Hepatocyte (in vitro differentiated cells): ENCODE measurements at regions not wholly inside any gene's neighbourhood (a gene's known extent, or its start where the extent isn't known, plus 50 kb on each side); places are given as distances from the start of the nearest gene placed in this dataset.

Experiments
- DNase-seq: peaks from one replicate; pipeline ENCODE4 v3.0.0-alpha.2; 2016; ENCODE audit warnings: low spot score
- H2AFZ ChIP-seq: fragments of 200-600 bp; sonication (generic); 2 replicates; pipeline ENCODE4 v1.6.0; 2016; ENCODE audit warnings: antibody characterized with exemption, mild to moderate bottlenecking
- H3K27ac ChIP-seq: fragments of 200-600 bp; sonication (generic); 2 replicates; pipeline ENCODE4 v1.5.1; 2016; ENCODE audit warnings: mild to moderate bottlenecking
- H3K27me3 ChIP-seq: fragments of 200-600 bp; sonication (generic); 2 replicates; pipeline ENCODE4 v1.6.1; 2016
- H3K36me3 ChIP-seq: fragments of 200-600 bp; sonication (generic); replicated peaks from 2 replicates; pipeline ENCODE4 v1.5.1; 2016; ENCODE audit warnings: low read depth; ENCODE audit not compliant: insufficient read depth
- H3K4me1 ChIP-seq: fragments of 200-600 bp; sonication (generic); 2 replicates; pipeline ENCODE4 v1.5.1; 2016; ENCODE audit warnings: mild to moderate bottlenecking, moderate library complexity; ENCODE audit not compliant: insufficient read depth
- H3K4me2 ChIP-seq: fragments of 200-600 bp; sonication (generic); 2 replicates; pipeline ENCODE4 v1.6.0; 2016
- H3K4me3 ChIP-seq: fragments of 200-600 bp; sonication (generic); 2 replicates; pipeline ENCODE4 v1.5.1; 2016; ENCODE audit warnings: mild to moderate bottlenecking
- H3K79me2 ChIP-seq: fragments of 200-600 bp; sonication (generic); 2 replicates; pipeline ENCODE4 v1.6.0; 2017; ENCODE audit warnings: mild to moderate bottlenecking
- H3K9me2 ChIP-seq: fragments of 200-600 bp; sonication (generic); replicated peaks from 2 replicates; pipeline ENCODE4 v1.6.0; 2017; ENCODE audit warnings: mild to moderate bottlenecking; ENCODE audit not compliant: insufficient read depth
- H3K9me3 ChIP-seq: fragments of 200-600 bp; sonication (generic); 2 replicates; pipeline ENCODE4 v1.5.1; 2016; ENCODE audit warnings: low read depth, mild to moderate bottlenecking
- H4K20me1 ChIP-seq: fragments of 200-600 bp; sonication (generic); 2 replicates; pipeline ENCODE4 v1.6.0; 2016; ENCODE audit warnings: mild to moderate bottlenecking; ENCODE audit not compliant: insufficient read depth, poor library complexity, severe bottlenecking
- CTCF ChIP-seq: fragments of 200-600 bp; sonication (generic); IDR thresholded peaks from 2 replicates; pipeline ENCODE4 v1.5.1; 2016; ENCODE audit warnings: antibody characterized with exemption, mild to moderate bottlenecking; ENCODE audit not compliant: poor library complexity
- EZH2 ChIP-seq: fragments of 200-600 bp; sonication (generic); IDR thresholded peaks from 2 replicates; pipeline ENCODE4 v1.6.1; 2016; ENCODE audit warnings: antibody characterized with exemption, mild to moderate bottlenecking, borderline replicate concordance
- EZH2phosphoT487 ChIP-seq: fragments of 200-600 bp; sonication (generic); IDR thresholded peaks from one replicate; pipeline ENCODE4 v1.6.1; 2018; ENCODE audit warnings: antibody characterized with exemption, mild to moderate bottlenecking, low read depth, moderate library complexity; ENCODE audit not compliant: unreplicated experiment, severe bottlenecking
- WGBS: methylation state at CpG from one replicate; pipeline ENCODE4 v1.1.6; 2016; ENCODE audit warnings: low lambda C conversion rate; ENCODE audit errors: missing lambda C conversion rate; 5-methylcytosine and 5-hydroxymethylcytosine counted together

DNA sequence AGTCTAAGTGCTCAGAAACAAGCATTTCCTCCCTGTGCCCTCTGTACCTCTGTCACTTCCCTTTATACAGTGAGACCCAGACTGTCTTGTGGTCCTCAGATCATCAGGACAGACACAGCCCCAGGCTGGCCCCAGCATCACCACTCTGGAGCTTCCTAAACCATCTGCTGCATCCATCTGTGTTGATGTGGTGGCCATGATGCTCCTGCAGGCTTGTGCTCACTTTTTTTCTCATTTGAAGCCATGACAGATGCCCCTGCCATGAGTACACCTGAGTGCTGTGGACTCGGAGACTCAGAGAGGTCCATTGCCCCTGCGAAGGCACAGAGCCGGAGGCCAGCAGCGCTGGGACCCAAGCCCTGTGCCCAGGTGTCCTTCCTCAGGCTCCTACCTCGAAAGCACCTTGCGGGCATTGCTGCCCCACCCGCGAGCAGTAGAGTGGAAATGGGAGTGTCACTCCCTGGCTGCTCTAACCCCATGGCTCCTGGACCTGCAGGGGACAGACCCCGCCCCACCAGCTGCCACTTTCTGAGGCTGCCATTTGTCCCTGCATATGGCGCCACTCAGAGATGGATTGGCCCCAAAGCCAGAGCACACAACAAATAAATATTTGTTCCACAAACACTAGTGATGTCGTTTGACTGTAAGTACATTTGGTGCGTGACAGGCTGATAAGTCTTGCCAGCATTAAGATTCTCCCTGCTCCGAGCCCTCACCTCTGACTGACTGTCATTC is 593.5 kb downstream of the TBC1D22A start:
- Histone ChIP-seq H3K27me3 (no peaks in the 10 kb centered on the region), H3K79me2 (no peaks in the 10 kb centered on the region), H3K27ac (no peak overlapping the region), H4K20me1 (no peaks in the 10 kb centered on the region), H3K9me3 (no peaks in the 10 kb centered on the region), H2AFZ (no peak overlapping the region), H3K4me2 (no peak overlapping the region), H3K9me2 (no peaks in the 10 kb centered on the region), H3K4me1 (no peaks in the 10 kb centered on the region), H3K36me3 (no peaks in the 10 kb centered on the region), H3K4me3 (no peak overlapping the region)
- DNase-seq = no peak
- TF ChIP-seq CTCF (no peak), EZH2phosphoT487 (no peak), EZH2 (no peak)
- WGBS = 75% methylated on average over 13 of the region's 13 CpGs

GRCh38 chr22:47355388-47355725 is 592.9 kb downstream of the TBC1D22A start:
- no peak overlapping the region for H3K4me2 ChIP-seq
- DNase-seq = no peak
- H3K27ac ChIP-seq = no peak overlapping the region
- no peak overlapping the region for H3K4me3 ChIP-seq
- 86% methylated on average over 2 of the region's 4 CpGs for WGBS
- no peaks in the 10 kb centered on the region for H4K20me1 ChIP-seq
- no peaks in the 10 kb centered on the region for H3K9me2 ChIP-seq
- H3K4me1 ChIP-seq = no peaks in the 10 kb centered on the region
- no peak for TF ChIP-seq EZH2
- no peak for TF ChIP-seq CTCF
- TF ChIP-seq EZH2phosphoT487 = no peak
- no peaks in the 10 kb centered on the region for H3K27me3 ChIP-seq
- H3K36me3 ChIP-seq = no peaks in the 10 kb centered on the region
- H2AFZ ChIP-seq = no peak overlapping the region
- no peaks in the 10 kb centered on the region for H3K9me3 ChIP-seq
- H3K79me2 ChIP-seq = no peaks in the 10 kb centered on the region

DNA sequence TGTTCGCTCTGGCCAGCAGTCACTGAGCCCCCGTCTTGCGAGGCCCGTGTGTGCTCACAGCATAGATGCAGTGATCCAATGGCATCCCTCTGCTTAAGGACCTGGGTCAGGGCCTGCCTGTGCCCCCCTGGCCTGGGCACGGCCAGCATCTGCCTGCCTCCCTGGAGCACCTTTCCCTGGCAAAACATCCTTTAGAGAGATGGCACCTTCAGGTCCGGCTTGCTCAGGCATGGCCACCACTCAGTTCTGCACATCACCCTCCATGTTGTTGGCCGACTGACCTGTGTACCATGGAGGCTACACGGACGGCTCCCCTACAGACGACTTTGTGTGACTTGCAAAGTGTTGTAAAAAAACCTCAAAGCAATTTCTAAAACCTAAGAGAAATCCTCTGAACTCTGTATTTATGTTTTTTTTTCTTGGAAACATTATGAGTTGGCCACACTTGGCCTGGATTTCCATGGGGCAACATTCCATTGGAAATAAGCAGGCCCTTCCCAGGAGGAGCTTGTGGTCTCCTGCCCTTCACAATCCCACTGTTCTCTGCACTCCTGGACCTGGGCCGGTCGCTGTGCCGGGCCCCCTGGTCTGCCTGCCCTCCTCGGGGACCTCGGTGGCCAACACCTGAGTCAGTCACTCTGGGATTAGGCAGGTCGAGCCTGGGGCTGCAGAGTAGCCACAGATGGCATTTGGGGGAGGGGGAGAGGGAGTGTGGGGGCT is 592.4 kb downstream of the TBC1D22A start:
- TF ChIP-seq EZH2phosphoT487 (no peak), EZH2 (no peak), CTCF (no peak)
- Histone ChIP-seq H4K20me1 (no peaks in the 10 kb centered on the region), H3K4me3 (no peak overlapping the region), H3K27ac (no peak overlapping the region), H3K79me2 (no peaks in the 10 kb centered on the region), H3K36me3 (no peaks in the 10 kb centered on the region), H3K4me2 (no peak overlapping the region), H3K4me1 (no peaks in the 10 kb centered on the region), H3K9me2 (no peaks in the 10 kb centered on the region), H2AFZ (no peak overlapping the region), H3K9me3 (no peaks in the 10 kb centered on the region), H3K27me3 (no peaks in the 10 kb centered on the region)
- no peak for DNase-seq
- 78% methylated on average over 16 of the region's 16 CpGs for WGBS
